HEK293 (cell line): ENCODE measurements at regions not wholly inside any gene's neighbourhood (a gene's known extent, or its start where the extent isn't known, plus 50 kb on each side); places are given as distances from the start of the nearest gene placed in this dataset.

Experiments used
- CTCF ChIA-PET: fragments of 350-600 bp; formaldehyde crosslinking; extraction: SDS; loops from one replicate; lab custom pipeline; 2021; ENCODE audit warnings: antibody characterized with exemption; lab: Yijun Ruan, JAX
- POLR2A ChIA-PET: fragments of 300-600 bp; formaldehyde crosslinking; extraction: SDS; loops from one replicate; lab custom pipeline; 2020; ENCODE audit warnings: antibody characterized with exemption, inconsistent platforms; lab: Yijun Ruan, JAX
- H3K27ac ChIP-seq: fragments of 200-500 bp; sonication (Bioruptor generic); 2 replicates; pipeline ENCODE4 v1.5.1; 2014; ENCODE audit warnings: low read depth, low read length, control low read depth, inconsistent platforms; ENCODE audit errors: extremely low read depth
- H3K36me3 ChIP-seq, 2 experiments: fragments of 200-500 bp in 1 of 2; sonication (Bioruptor generic) in 1 of 2; 1 replicate in 1 of 2; 2 replicates in 1 of 2; pipeline ENCODE4 v1.5.1; 2014 to 2017; ENCODE audit warnings: inconsistent platforms in 2 of 2, low read length in 2 of 2; ENCODE audit not compliant: control insufficient read depth in 2 of 2, insufficient read depth in 1 of 2
- H3K4me1 ChIP-seq: fragments of 200-500 bp; sonication (Bioruptor generic); 2 replicates; pipeline ENCODE4 v1.5.1; 2014; ENCODE audit warnings: mild to moderate bottlenecking, low read length, inconsistent platforms; ENCODE audit not compliant: control insufficient read depth, insufficient read depth
- H3K4me3 ChIP-seq: 2 replicates; pipeline ENCODE4 v1.5.1; 2011; ENCODE audit warnings: low read depth, mild to moderate bottlenecking, control low read depth, low read length, moderate library complexity
- H3K9me3 ChIP-seq: fragments of 200-500 bp; sonication (Bioruptor generic); 2 replicates; pipeline ENCODE4 v1.5.1; 2014; ENCODE audit warnings: low read depth, low read length, inconsistent platforms; ENCODE audit not compliant: control insufficient read depth, insufficient read depth
- GLIS1 ChIP-seq: fragments of 450-650 bp; formaldehyde crosslinking; IDR thresholded peaks from 2 replicates; pipeline ENCODE4 v1.5.1; 2016; ENCODE audit warnings: missing biosample characterization, missing genetic modification characterization
- PRDM2 ChIP-seq: fragments of 450-650 bp; formaldehyde crosslinking; IDR thresholded peaks from 2 replicates; pipeline ENCODE4 v1.5.1; 2016; ENCODE audit warnings: missing biosample characterization, missing genetic modification characterization, borderline replicate concordance
- SALL2 ChIP-seq: fragments of 450-650 bp; formaldehyde crosslinking; IDR thresholded peaks from 2 replicates; pipeline ENCODE4 v1.5.0; 2017; ENCODE audit warnings: missing biosample characterization, mild to moderate bottlenecking, missing genetic modification characterization, borderline replicate concordance
- ZFP3 ChIP-seq: fragments of 450-650 bp; formaldehyde crosslinking; IDR thresholded peaks from 2 replicates; pipeline ENCODE4 v1.5.1; 2016; ENCODE audit warnings: low read depth, missing biosample characterization, missing genetic modification characterization
- ZNF112 ChIP-seq: fragments of 450-650 bp; formaldehyde crosslinking; IDR thresholded peaks from 2 replicates; pipeline ENCODE4 v1.5.0; 2017; ENCODE audit warnings: missing biosample characterization, missing genetic modification characterization
- ZNF132 ChIP-seq: fragments of 450-650 bp; formaldehyde crosslinking; IDR thresholded peaks from 2 replicates; pipeline ENCODE4 v1.5.1; 2017; ENCODE audit warnings: missing biosample characterization, missing genetic modification characterization, borderline replicate concordance
- ZNF18 ChIP-seq: fragments of 450-650 bp; formaldehyde crosslinking; IDR thresholded peaks from 2 replicates; pipeline ENCODE4 v1.5.1; 2016; ENCODE audit warnings: missing biosample characterization, missing genetic modification characterization
- ZNF341 ChIP-seq: fragments of 450-650 bp; formaldehyde crosslinking; IDR thresholded peaks from 2 replicates; pipeline ENCODE4; 2016; ENCODE audit warnings: low read depth, missing biosample characterization, missing genetic modification characterization
- ZNF391 ChIP-seq: fragments of 450-650 bp; formaldehyde crosslinking; IDR thresholded peaks from 2 replicates; pipeline ENCODE4 v1.5.1; 2016; ENCODE audit warnings: low read depth, missing biosample characterization, missing genetic modification characterization, borderline replicate concordance
- ZNF433 ChIP-seq: fragments of 450-650 bp; formaldehyde crosslinking; IDR thresholded peaks from 2 replicates; pipeline ENCODE4 v1.5.1; 2016; ENCODE audit warnings: missing biosample characterization, missing genetic modification characterization, low read depth
- ZNF530 ChIP-seq: fragments of 450-650 bp; formaldehyde crosslinking; IDR thresholded peaks from 2 replicates; pipeline ENCODE4 v1.5.1; 2016; ENCODE audit warnings: low read depth, missing biosample characterization, missing genetic modification characterization
- ZNF621 ChIP-seq: fragments of 450-650 bp; formaldehyde crosslinking; IDR thresholded peaks from 2 replicates; pipeline ENCODE4 v1.5.1; 2017; ENCODE audit warnings: missing biosample characterization, missing genetic modification characterization
- ZNF629 ChIP-seq: fragments of 450-650 bp; formaldehyde crosslinking; IDR thresholded peaks from 2 replicates; pipeline ENCODE4 v1.5.1; 2017; ENCODE audit warnings: missing biosample characterization, missing genetic modification characterization
- ZNF76 ChIP-seq: fragments of 450-650 bp; formaldehyde crosslinking; IDR thresholded peaks from 2 replicates; pipeline ENCODE4; 2016; ENCODE audit warnings: low read depth, missing biosample characterization, missing genetic modification characterization, borderline replicate concordance
- ZNF777 ChIP-seq: fragments of 450-650 bp; formaldehyde crosslinking; IDR thresholded peaks from 2 replicates; pipeline ENCODE4 v1.5.1; 2017; ENCODE audit warnings: missing biosample characterization, missing genetic modification characterization, borderline replicate concordance
- ZSCAN30 ChIP-seq: fragments of 450-650 bp; IDR thresholded peaks from 2 replicates; pipeline ENCODE4 v1.5.1; 2018; ENCODE audit warnings: missing biosample characterization, mild to moderate bottlenecking, missing genetic modification characterization, moderate library complexity
- ZXDB ChIP-seq: fragments of 450-650 bp; formaldehyde crosslinking; IDR thresholded peaks from 2 replicates; pipeline ENCODE4 v1.5.1; 2016; ENCODE audit warnings: missing biosample characterization, missing genetic modification characterization

GRCh38 chr17:69869667-69870066 lies 205.4 kb upstream of the KCNJ16 start (continued):
- TF ChIP-seq SALL2 (tag by site-specific recombination) (no peak), ZFP3 (tag by site-specific recombination) (no peak), ZNF777 (tag by site-specific recombination) (no peak), ZNF76 (no peak), ZSCAN30 (tag by site-specific recombination) (no peak), ZXDB (no peak), PRDM2 (tag by site-specific recombination) (no peak), ZNF112 (tag by site-specific recombination) (no peak), ZNF18 (tag by site-specific recombination) (no peak), ZNF433 (no peak), ZNF629 (no peak)

- H3K27ac ChIP-seq, result no peak overlapping the region
- TF ChIP-seq GLIS1 (tag by site-specific recombination) (peak; percentile 44), ZNF132 (tag by site-specific recombination) (no peak)
- H3K4me3 ChIP-seq, result no peak overlapping the region
- ChIA-PET POLR2A (interaction anchor here (0.6 kb wide), 1 partner anchor 297 kb away, joined by 3 read pairs; no protein-coding TSS in a partner anchor), CTCF (no interaction called here)
- no peaks in the 10 kb centered on the region for H3K36me3 ChIP-seq
- no peaks in the 10 kb centered on the region for H3K4me1 ChIP-seq
- H3K9me3 ChIP-seq, result no peaks in the 10 kb centered on the region
Observed at GRCh38 chr17:69870091-69870530, 204.9 kb upstream of the KCNJ16 start.

GRCh38 chr17:69870751-69871199 lies 204.2 kb upstream of the KCNJ16 start:
- H3K36me3 ChIP-seq, result no peaks in the 10 kb centered on the region
- CTCF ChIA-PET, result no interaction called here
- no peaks in the 10 kb centered on the region for H3K9me3 ChIP-seq
- no peak overlapping the region for H3K27ac ChIP-seq
- no peak for TF ChIP-seq ZNF341 (tag by site-specific recombination)
- no peak for TF ChIP-seq ZNF391 (tag by site-specific recombination)
- no peak for TF ChIP-seq ZNF530 (tag by site-specific recombination)
- peak; percentile 48 for TF ChIP-seq GLIS1 (tag by site-specific recombination)
- no peak for TF ChIP-seq ZNF621 (tag by site-specific recombination)
- TF ChIP-seq, all 188 proteins: peak for 1
- Histone ChIP-seq H3K4me3 (no peak overlapping the region), H3K4me1 (no peaks in the 10 kb centered on the region)
- POLR2A ChIA-PET, result no interaction called here
